Liver (tissue), 8 donors: ENCODE measurements at regions not wholly inside any gene's neighbourhood (a gene's known extent, or its start where the extent isn't known, plus 50 kb on each side); places are given as distances from the start of the nearest gene placed in this dataset.

Experiments
- DNase-seq: peaks from one replicate; pipeline ENCODE4 v3.0.0-alpha.2; 2017; ENCODE audit warnings: low spot score
- H3K27ac ChIP-seq, 2 donors: one replicate each; pipeline ENCODE4 v1.7.0; 2013; ENCODE audit warnings: inconsistent platforms in 2 of 2, low read length in 2 of 2, control low read depth in 1 of 2, low read depth in 1 of 2, mild to moderate bottlenecking in 1 of 2
- H3K27me3 ChIP-seq, 4 donors: one replicate each; pipeline versions ENCODE4 v1.6.1 to v1.7.0; 2013; ENCODE audit warnings: low read length in 3 of 4, inconsistent platforms in 1 of 4, mild to moderate bottlenecking in 1 of 4, moderate library complexity in 1 of 4; ENCODE audit not compliant: control insufficient read depth in 4 of 4, insufficient read depth in 4 of 4
- H3K36me3 ChIP-seq, 4 donors: one replicate each; pipeline versions ENCODE4 v1.6.1 to v1.7.0; 2013; ENCODE audit warnings: low read length in 3 of 4, mild to moderate bottlenecking in 3 of 4, low read depth in 1 of 4, moderate library complexity in 1 of 4; ENCODE audit not compliant: control insufficient read depth in 4 of 4, insufficient read depth in 3 of 4
- H3K4me1 ChIP-seq, 4 donors: one replicate each; pipeline versions ENCODE4 v1.6.1 to v1.7.0; 2013; ENCODE audit warnings: low read length in 3 of 4, mild to moderate bottlenecking in 3 of 4, moderate library complexity in 1 of 4; ENCODE audit not compliant: control insufficient read depth in 4 of 4, insufficient read depth in 4 of 4
- H3K4me3 ChIP-seq, 3 donors: one replicate each; pipeline versions ENCODE4 v1.6.1 to v1.7.0; 2013; ENCODE audit warnings: low read length in 3 of 3, control low read depth in 1 of 3, low read depth in 1 of 3, mild to moderate bottlenecking in 1 of 3
- H3K9ac ChIP-seq, 2 donors: one replicate each; pipeline ENCODE4 v1.7.0; 2013; ENCODE audit warnings: low read length in 2 of 2, mild to moderate bottlenecking in 2 of 2, moderate library complexity in 2 of 2, control low read depth in 1 of 2, low read depth in 1 of 2
- H3K9me3 ChIP-seq, 4 donors: one replicate each; pipeline versions ENCODE4 v1.6.1 to v1.7.0; 2013; ENCODE audit warnings: low read length in 3 of 4; ENCODE audit not compliant: control insufficient read depth in 4 of 4
- ATF3 ChIP-seq: IDR thresholded peaks from 2 replicates; pipeline ENCODE4 v1.6.1; 2016; ENCODE audit warnings: antibody characterized with exemption
- CTCF ChIP-seq: fragments of 150-350 bp; IDR thresholded peaks from 2 replicates; pipeline ENCODE4 v1.5.1; 2017; ENCODE audit warnings: improper control_type of control experiment, low read depth, low read length; ENCODE audit not compliant: missing input control
- EGR1 ChIP-seq, 2 donors: IDR thresholded peaks; 2 replicates each; pipeline ENCODE4 v1.6.1; 2016 to 2018; ENCODE audit warnings: antibody characterized with exemption in 2 of 2, low read depth in 2 of 2
- FOXA1 ChIP-seq: IDR thresholded peaks from 2 replicates; pipeline ENCODE4 v1.6.1; 2016; ENCODE audit warnings: antibody characterized with exemption
- FOXA2 ChIP-seq: IDR thresholded peaks from 2 replicates; pipeline ENCODE4 v1.6.1; 2016; ENCODE audit warnings: antibody characterized with exemption
- GABPA ChIP-seq, 2 donors: IDR thresholded peaks in 1 of 2; conservative IDR thresholded peaks in 1 of 2; 2 replicates each; pipeline ENCODE4 v1.6.1; 2016; ENCODE audit warnings: antibody characterized with exemption in 2 of 2, mild to moderate bottlenecking in 1 of 2, moderate library complexity in 1 of 2
- HNF4G ChIP-seq: IDR thresholded peaks from 2 replicates; pipeline ENCODE4 v1.6.1; 2016; ENCODE audit warnings: antibody characterized with exemption
- JUND ChIP-seq, 2 donors: IDR thresholded peaks; 2 replicates each; pipeline ENCODE4 v1.6.1; 2016; ENCODE audit warnings: antibody characterized with exemption in 2 of 2
- MAX ChIP-seq: IDR thresholded peaks from 2 replicates; pipeline ENCODE4 v1.6.1; 2016; ENCODE audit warnings: antibody characterized with exemption
- NR2F2 ChIP-seq: IDR thresholded peaks from 2 replicates; pipeline ENCODE4 v1.6.1; 2016; ENCODE audit warnings: antibody characterized with exemption
- RAD21 ChIP-seq, 2 donors: IDR thresholded peaks; 2 replicates each; pipeline ENCODE4 v1.6.1; 2016; ENCODE audit warnings: antibody characterized with exemption in 2 of 2, mild to moderate bottlenecking in 2 of 2
- REST ChIP-seq: IDR thresholded peaks from 2 replicates; pipeline ENCODE4 v1.6.1; 2016; ENCODE audit warnings: antibody characterized with exemption, mild to moderate bottlenecking
- RXRA ChIP-seq, 2 donors: IDR thresholded peaks; 2 replicates each; pipeline ENCODE4 v1.6.1; 2017 to 2018; ENCODE audit warnings: antibody characterized with exemption in 2 of 2, mild to moderate bottlenecking in 1 of 2
- SP1 ChIP-seq: IDR thresholded peaks from 2 replicates; pipeline ENCODE4 v1.6.1; 2018; ENCODE audit warnings: antibody characterized with exemption, mild to moderate bottlenecking
- TAF1 ChIP-seq: conservative IDR thresholded peaks from 2 replicates; pipeline ENCODE4 v1.6.1; 2016; ENCODE audit warnings: antibody characterized with exemption, mild to moderate bottlenecking
- YY1 ChIP-seq: IDR thresholded peaks from 2 replicates; pipeline ENCODE4 v1.6.1; 2016; ENCODE audit warnings: antibody characterized with exemption, mild to moderate bottlenecking
- WGBS: extraction: QIAGEN DNeasy Blood & Tissue Kit; methylation state at CpG from one replicate; pipeline ENCODE4 v1.1.7; 2013; 5-methylcytosine and 5-hydroxymethylcytosine counted together
- donor health status: healthy.
- donor health status: healthy.
- donor health status: healthy.
- donor health status: healthy.
- donor health status: healthy.

- Histone ChIP-seq H3K9ac (no peak overlapping the region), H3K36me3 (no peaks in the 10 kb centered on the region), H3K9me3 (no peaks in the 10 kb centered on the region), H3K4me1 (no peaks in the 10 kb centered on the region), H3K4me3 (no peak overlapping the region), H3K27ac (no peak overlapping the region), H3K27me3 (peaks cover 0 to 3% (median 0%) of the 10 kb centered on the region in 4 donors)
- DNase-seq: no peak
- TF ChIP-seq RAD21 (IDR thresholded peaks at IDR 0.05) (no peak), EGR1 (IDR thresholded peaks at IDR 0.05; ENCODE audit: low read depth in 2 of 2) (no peak), FOXA2 (no peak), CTCF (no peak), NR2F2 (no peak), JUND (IDR thresholded peaks at IDR 0.05) (no peak), REST (no peak), YY1 (no peak), TAF1 (no peak), MAX (no peak), RXRA (IDR thresholded peaks at IDR 0.05) (no peak), HNF4G (no peak)
- WGBS: 31% methylated on average over 2 of the region's 2 CpGs
Observed at GRCh38 chr2:107202962-107203591, 317.1 kb upstream of the ST6GAL2 start.

GRCh38 chr2:107215401-107216350 lies 329.7 kb upstream of the ST6GAL2 start:
- no peak overlapping the region for H3K27ac ChIP-seq
- H3K9me3 ChIP-seq: no peaks in the 10 kb centered on the region
- no peak overlapping the region for H3K9ac ChIP-seq
- no peaks in the 10 kb centered on the region for H3K27me3 ChIP-seq
- no peaks in the 10 kb centered on the region for H3K4me1 ChIP-seq
- H3K36me3 ChIP-seq: no peaks in the 10 kb centered on the region
- 61% methylated on average over 9 of the region's 9 CpGs for WGBS
- no peak overlapping the region for H3K4me3 ChIP-seq
- no peak for DNase-seq
- TF ChIP-seq SP1 (no peak), RXRA (IDR thresholded peaks at IDR 0.05) (no peak), FOXA2 (no peak), NR2F2 (no peak), HNF4G (no peak), ATF3 (no peak), EGR1 (IDR thresholded peaks at IDR 0.05; ENCODE audit: low read depth in 2 of 2) (no peak), TAF1 (no peak), REST (no peak), MAX (no peak), GABPA (IDR thresholded peaks at IDR 0.05 in 1 of 2, conservative IDR thresholded peaks at IDR 0.05 in 1 of 2) (no peak), FOXA1 (no peak), RAD21 (IDR thresholded peaks at IDR 0.05) (no peak), CTCF (no peak), JUND (IDR thresholded peaks at IDR 0.05) (no peak), YY1 (no peak)
